ENCODE measurements at regions not wholly inside any gene's neighbourhood (a gene's known extent, or its start where the extent isn't known, plus 50 kb on each side); places are given as distances from the start of the nearest gene placed in this dataset.

GRCh38 chr2:234429265-234429664, 67.6 kb downstream of the ARL4C start:
- no peaks in the 10 kb centered on the region for H4K20me1 ChIP-seq (ENCODE audit: insufficient read depth, low read length, poor library complexity, severe bottlenecking)
- H2AFZ ChIP-seq (ENCODE audit: low read length), result no peak overlapping the region
- H3K27me3 ChIP-seq (ENCODE audit: insufficient read depth, low read length, poor library complexity, severe bottlenecking), result no peaks in the 10 kb centered on the region
- H3K4me3 ChIP-seq (ENCODE audit: low read length, poor library complexity, severe bottlenecking), result no peak overlapping the region
- no peaks in the 10 kb centered on the region for H3K9me2 ChIP-seq (replicated peaks; ENCODE audit: low read depth, low read length)
- no peaks in the 10 kb centered on the region for H3K36me3 ChIP-seq (ENCODE audit: insufficient read depth, low read length)
- H3K9me3 ChIP-seq (ENCODE audit: insufficient read depth, low read depth, low read length), result no peaks in the 10 kb centered on the region
- H3K4me2 ChIP-seq (ENCODE audit: low read depth, low read length, poor library complexity, severe bottlenecking), result no peak overlapping the region
- peaks cover 11% of the 10 kb centered on the region for H3F3A ChIP-seq (ENCODE audit: low read depth)
- peak overlapping the region; percentile 26 for H3K9ac ChIP-seq (ENCODE audit: low read depth, low read length, poor library complexity, severe bottlenecking)
- H3K4me1 ChIP-seq (ENCODE audit: insufficient read depth, low read length, poor library complexity, severe bottlenecking), result peaks cover 55% of the 10 kb centered on the region
- TF ChIP-seq CTCF (conservative IDR thresholded peaks at IDR 0.05; ENCODE audit: low read length) (no peak), EZH2phosphoT487 (IDR thresholded peaks at IDR 0.05; ENCODE audit: borderline replicate concordance) (no peak)
- no peaks in the 10 kb centered on the region for H3K79me2 ChIP-seq (ENCODE audit: insufficient read depth, low read length)

- Histone ChIP-seq H3K79me2 (ENCODE audit: insufficient read depth, low read length) (no peaks in the 10 kb centered on the region), H3K27me3 (ENCODE audit: insufficient read depth, low read length, poor library complexity, severe bottlenecking) (no peaks in the 10 kb centered on the region), H3F3A (ENCODE audit: low read depth) (peaks cover 16% of the 10 kb centered on the region), H4K20me1 (ENCODE audit: insufficient read depth, low read length, poor library complexity, severe bottlenecking) (no peaks in the 10 kb centered on the region), H3K4me3 (ENCODE audit: low read length, poor library complexity, severe bottlenecking) (peak overlapping the region; percentile 61), H3K9me3 (ENCODE audit: insufficient read depth, low read depth, low read length) (no peaks in the 10 kb centered on the region), H3K4me1 (ENCODE audit: insufficient read depth, low read length, poor library complexity, severe bottlenecking) (peaks cover 70% of the 10 kb centered on the region), H3K36me3 (ENCODE audit: insufficient read depth, low read length) (no peaks in the 10 kb centered on the region), H3K9ac (ENCODE audit: low read depth, low read length, poor library complexity, severe bottlenecking) (peak overlapping the region; percentile 84), H2AFZ (ENCODE audit: low read length) (no peak overlapping the region), H3K4me2 (ENCODE audit: low read depth, low read length, poor library complexity, severe bottlenecking) (peak overlapping the region; percentile 82), H3K9me2 (replicated peaks; ENCODE audit: low read depth, low read length) (no peaks in the 10 kb centered on the region)
- no peak for TF ChIP-seq EZH2phosphoT487 (IDR thresholded peaks at IDR 0.05; ENCODE audit: borderline replicate concordance)
- no peak for TF ChIP-seq CTCF (conservative IDR thresholded peaks at IDR 0.05; ENCODE audit: low read length)
Measured at GRCh38 chr2:234427081-234428061, 69.5 kb downstream of the ARL4C start.

- Histone ChIP-seq H3K9ac (ENCODE audit: low read depth, low read length, poor library complexity, severe bottlenecking) (peak overlapping the region; percentile 84), H4K20me1 (ENCODE audit: insufficient read depth, low read length, poor library complexity, severe bottlenecking) (no peaks in the 10 kb centered on the region), H3K4me1 (ENCODE audit: insufficient read depth, low read length, poor library complexity, severe bottlenecking) (peaks cover 76% of the 10 kb centered on the region), H3K9me2 (replicated peaks; ENCODE audit: low read depth, low read length) (no peaks in the 10 kb centered on the region), H3K79me2 (ENCODE audit: insufficient read depth, low read length) (no peaks in the 10 kb centered on the region), H3K4me3 (ENCODE audit: low read length, poor library complexity, severe bottlenecking) (peak overlapping the region; percentile 61), H2AFZ (ENCODE audit: low read length) (no peak overlapping the region), H3K9me3 (ENCODE audit: insufficient read depth, low read depth, low read length) (no peaks in the 10 kb centered on the region), H3F3A (ENCODE audit: low read depth) (peaks cover 16% of the 10 kb centered on the region), H3K4me2 (ENCODE audit: low read depth, low read length, poor library complexity, severe bottlenecking) (peak overlapping the region; percentile 82), H3K27me3 (ENCODE audit: insufficient read depth, low read length, poor library complexity, severe bottlenecking) (no peaks in the 10 kb centered on the region), H3K36me3 (ENCODE audit: insufficient read depth, low read length) (no peaks in the 10 kb centered on the region)
- no peak for TF ChIP-seq CTCF (conservative IDR thresholded peaks at IDR 0.05; ENCODE audit: low read length)
- no peak for TF ChIP-seq EZH2phosphoT487 (IDR thresholded peaks at IDR 0.05; ENCODE audit: borderline replicate concordance)
Measured at GRCh38 chr2:234426616-234427015, 70.3 kb downstream of the ARL4C start.

All from Loucy (cell line).